HS-27A (cell line): ENCODE measurements at regions not wholly inside any gene's neighbourhood (a gene's known extent, or its start where the extent isn't known, plus 50 kb on each side); places are given as distances from the start of the nearest gene placed in this dataset.

ENCODE experiments used
- DNase-seq: peaks from one replicate; pipeline ENCODE4 v3.0.0-alpha.2; 2012; ENCODE audit warnings: low read depth, missing footprints

DNA sequence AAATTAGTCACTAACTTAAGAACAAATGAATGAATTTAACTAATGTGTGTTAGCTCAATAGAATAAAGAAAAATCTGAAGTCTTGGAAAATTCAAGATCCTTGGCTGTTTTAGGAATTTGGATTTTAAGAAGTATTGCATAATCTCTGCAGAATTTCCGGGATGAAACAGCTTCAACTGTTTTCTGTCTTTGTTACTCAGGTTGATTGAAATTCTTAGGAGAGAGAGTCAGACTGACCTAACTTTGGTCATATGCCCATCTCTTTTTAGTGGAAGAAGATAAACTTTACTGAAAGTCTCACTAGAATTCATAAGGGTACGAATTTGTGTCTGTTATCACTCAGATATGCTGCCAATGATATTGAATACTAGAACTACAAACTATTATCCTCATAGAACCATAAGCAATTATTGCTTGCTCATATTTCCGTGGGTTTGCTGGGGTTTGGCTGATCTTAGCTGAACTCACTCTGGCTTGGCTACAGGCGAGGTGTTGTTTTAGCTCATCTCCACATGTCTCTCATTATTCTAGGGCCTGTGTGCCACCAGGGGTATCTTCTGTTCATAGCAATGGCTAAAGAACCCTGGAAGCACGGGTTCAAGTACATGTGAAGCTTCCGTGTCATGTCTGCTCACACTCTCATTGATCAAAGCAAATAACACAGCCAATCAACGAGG is 257.4 kb upstream of the NOVA1 start:
- DNase-seq: no peak

DNA sequence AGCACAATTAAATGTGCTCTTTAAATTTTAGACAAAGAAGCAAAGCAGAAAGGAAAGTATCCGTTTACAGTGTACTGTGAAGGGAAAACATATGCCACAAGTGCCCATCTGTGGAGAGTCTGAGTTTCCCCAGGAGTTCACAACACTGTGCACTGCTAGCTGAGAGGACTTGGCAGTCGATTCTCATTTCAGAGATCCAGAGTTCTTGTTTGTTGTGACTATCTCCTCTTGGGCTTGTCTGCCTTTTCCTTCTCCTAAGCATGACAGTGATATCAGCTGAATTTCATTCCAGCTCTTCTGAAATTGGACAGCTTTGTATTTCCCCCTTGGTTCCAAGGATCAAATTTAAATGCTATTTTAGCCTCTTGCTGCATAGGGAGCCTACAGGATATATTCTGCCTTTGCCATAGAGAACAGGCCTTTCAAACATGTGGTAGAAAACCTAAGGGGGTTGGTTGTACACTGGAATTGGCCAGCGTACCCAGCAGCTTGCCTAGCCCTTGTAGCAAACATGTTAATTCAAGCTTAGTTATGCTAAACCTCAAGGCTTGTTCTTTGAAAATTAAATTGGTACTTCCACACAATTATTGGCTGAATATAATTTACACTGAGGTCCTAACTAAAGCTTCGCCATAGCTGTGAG is 259.2 kb upstream of the NOVA1 start:
- no peak for DNase-seq

DNA sequence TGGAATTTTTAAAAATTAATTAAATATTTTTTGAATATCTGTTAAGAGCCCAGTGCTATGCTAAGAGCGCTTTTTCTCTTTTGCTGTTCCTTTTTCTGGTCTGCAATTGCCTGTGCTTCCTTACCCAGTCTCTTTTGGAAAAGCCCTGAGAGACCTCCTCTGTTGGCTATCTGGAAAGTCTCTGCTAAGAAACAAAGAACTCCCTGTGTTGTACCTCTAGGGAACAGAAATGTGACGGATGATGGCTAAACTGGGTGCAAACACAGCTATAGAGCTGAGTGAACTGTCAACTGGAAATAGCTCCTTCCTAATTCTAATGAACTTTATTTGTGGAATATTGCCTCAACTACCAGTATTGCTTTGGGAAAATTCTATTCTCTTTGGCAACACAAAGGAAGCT is 261.6 kb upstream of the NOVA1 start:
- DNase-seq: no peak

DNA sequence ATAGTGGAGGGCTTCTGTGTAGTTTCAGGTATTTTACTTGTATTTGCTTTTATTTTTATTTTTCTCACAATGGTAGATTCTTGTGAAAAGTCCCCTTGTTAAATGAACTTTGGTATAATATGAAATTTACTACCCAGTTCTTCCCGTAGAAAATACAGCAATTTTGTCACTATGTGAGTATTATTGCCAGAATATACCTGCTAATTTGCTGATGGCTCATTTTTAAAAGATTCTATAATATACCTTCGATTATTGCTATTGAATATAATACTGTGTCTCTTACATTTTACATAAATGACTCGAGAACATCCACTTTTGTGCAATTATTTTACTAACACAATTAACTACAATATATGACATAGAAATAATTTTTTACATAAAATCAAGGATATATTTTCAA is 262.3 kb upstream of the NOVA1 start:
- DNase-seq: no peak

DNA sequence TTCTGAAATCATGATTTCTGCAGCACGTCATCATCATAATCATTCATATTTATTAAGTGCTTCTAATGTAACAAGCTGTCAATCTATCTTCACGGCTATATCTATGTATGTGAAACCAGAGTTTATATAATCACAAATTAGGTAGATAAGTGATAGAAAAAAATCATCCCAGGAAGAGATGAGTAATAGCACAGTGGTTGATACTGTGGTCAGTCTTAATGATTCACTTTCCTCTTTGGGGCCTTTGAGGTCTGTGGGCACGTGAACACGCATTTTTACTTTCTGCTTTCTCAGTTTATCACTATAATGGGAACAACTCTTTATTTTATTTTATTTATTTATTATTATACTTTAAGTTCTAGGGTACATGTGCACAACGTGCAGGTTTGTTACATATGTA is 265.9 kb upstream of the NOVA1 start:
- no peak for DNase-seq

DNA sequence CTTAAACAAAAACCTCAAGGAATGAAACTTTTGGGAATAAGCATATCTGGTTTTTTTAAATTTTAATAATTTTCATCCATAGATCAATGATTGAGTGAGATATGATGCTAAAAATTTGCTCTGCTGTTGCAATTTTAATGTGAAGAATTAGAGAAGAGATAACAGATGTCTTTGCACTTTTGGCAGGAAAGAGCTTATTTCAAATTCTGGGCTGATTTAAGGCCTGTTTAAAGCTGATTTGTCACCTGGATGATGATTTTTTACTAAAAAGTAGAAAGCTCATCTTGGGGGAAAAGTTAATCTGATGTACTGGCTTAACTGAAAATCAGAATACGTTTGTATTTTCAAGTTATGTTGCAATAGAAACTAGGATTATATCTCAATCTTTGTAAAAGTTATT is 268.9 kb upstream of the NOVA1 start:
- no peak for DNase-seq

DNA sequence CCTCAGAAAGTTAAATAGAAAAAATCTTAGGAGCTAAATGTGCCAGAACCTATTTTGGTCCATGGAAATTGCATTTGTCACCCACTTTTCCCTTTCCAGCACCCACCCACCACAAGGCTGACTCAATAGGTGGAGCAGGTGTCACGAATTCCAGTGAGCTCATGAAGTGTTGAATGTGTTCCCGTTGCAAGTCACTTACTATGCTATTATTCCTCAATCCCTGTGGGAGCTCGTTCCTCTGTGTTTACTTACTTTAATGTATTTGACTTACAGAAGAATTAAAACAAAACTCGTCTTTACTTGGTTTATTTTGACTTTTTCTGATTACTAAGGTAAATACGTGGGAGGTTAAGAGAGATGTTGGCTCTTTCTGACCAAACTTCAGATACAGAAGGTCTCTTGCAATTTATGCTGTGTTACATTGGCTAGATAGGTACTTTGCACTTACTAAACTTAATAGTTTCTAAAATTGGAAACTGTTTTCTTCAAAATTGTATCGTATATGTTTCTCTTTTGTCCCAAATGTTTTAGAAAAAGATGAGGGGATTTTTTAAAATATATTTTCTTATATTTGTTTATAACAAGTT is 269.4 kb upstream of the NOVA1 start:
- DNase-seq: no peak

DNA sequence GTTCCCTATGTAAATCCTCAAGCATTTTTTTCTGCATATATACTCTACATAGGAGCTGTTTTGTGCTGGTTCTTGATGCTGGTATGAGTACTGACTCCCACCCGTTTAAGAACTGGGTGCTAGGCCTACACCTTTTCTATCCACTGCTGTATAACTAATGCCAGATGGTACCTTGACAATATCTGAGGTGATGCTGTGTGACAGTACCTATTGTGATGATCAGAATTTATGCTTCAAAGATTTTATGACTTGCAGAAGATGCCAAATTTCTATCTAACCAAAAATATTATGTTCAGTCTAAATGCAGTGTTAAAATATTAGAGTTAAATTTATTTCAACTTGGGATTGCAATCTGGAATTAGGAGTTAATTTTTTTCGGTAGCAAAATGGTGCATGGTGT is 272.3 kb upstream of the NOVA1 start:
- no peak for DNase-seq

DNA sequence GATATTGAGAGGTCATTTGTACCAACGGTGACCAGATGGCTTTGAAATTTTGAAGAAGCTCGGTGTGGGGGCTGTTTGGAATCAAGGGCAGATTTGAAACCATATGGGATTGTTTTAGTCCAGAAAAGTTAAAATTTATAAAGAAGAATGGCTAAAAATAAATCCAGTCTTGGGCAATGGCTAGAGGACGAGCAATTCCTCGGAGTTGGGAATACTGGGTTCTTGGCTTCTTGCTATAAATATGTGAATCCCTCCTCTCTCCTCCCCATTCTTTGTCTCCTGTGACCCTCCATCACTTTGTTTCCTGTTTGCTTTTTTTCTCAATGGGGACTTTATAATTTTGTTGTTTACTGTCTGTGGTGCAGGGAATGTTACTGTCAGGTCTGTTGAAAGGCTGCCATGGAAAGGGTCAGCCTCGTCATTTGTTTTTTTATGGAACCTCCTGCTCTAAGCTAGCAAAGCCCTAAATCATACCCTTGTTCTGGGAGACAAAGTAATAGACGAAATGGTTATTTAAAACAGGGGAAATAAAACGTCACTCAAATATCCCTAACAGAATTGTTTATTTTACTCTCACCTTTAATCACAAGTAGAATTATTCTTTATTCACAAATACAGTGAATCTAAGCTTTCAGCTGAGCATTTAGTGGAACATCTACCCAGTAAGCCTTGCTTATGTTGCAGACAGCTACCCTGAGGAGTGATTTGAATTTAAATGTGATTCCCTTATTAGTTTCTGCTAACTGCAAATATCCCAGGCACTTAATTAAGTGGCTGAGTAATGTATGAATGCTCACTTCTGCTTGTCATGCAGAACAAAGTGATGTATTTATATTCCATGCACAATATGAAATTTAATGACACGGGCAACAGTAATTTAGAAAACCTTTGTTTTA is 273.1 kb upstream of the NOVA1 start:
- DNase-seq: no peak

DNA sequence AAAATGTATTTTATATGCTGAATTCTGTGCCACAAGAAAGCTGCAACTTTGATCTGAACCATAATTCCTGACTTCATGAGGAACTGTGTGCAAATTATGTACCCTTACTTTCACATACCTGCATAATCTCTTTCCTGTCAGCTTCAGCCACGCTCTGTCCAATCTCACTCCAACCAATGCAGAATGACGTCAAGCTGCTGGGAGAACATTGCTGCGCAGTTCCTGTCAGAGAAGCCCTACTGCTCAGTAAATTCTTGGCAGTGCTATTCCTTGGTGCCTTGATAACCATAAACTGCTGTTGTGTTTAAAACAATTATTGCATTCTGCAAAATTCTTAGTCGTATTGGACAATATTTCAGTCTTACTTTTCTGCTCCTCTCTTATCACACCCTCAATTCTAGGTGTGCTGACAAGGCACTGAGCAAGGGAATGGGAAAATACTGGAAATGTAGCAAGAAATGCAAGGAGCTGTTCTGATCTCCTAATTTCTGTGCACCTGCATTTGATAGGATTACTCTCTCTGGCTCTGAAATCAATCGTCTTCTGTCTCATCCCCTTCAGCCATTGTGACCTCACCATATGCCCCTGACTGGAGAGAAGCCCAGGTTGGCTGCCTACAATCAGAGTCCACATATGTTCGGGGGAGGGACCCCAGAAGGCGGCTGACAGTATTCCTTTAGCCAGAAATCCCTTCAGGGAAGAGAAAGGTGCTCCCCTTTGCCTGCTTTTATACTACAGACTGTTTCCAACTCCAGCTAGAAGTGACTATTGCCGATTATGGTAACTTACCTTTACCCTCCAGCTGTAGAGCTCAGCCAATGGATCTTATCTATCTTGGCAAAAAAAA is 274.9 kb upstream of the NOVA1 start:
- no peak for DNase-seq

DNA sequence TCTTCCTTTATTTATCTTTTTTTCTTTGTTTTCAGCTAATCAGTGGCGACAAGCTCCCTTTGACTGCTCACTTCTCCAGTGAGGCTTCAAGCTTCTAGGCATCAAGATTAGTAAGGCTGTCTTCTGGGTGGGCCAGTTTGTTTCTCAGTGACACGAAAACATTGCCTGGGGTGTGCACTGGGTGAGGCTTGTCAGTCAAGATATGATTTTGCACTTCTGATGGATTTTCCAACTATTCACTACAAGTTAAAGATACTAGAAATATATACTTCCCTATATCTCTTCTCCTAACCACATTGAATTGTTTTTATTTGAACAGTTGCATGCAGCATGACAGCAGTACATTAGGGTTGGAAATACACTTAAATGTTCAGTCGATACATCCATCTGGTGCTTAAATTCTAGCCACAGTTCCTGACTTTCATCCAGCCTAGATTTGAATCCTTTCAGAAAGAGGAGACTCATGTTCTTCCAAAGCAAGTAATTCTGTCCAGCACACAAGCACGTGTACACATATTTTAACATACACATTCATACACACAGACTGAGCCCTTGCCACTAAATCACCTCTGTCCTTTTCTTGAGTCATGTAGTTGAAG is 275.6 kb upstream of the NOVA1 start:
- DNase-seq: no peak

DNA sequence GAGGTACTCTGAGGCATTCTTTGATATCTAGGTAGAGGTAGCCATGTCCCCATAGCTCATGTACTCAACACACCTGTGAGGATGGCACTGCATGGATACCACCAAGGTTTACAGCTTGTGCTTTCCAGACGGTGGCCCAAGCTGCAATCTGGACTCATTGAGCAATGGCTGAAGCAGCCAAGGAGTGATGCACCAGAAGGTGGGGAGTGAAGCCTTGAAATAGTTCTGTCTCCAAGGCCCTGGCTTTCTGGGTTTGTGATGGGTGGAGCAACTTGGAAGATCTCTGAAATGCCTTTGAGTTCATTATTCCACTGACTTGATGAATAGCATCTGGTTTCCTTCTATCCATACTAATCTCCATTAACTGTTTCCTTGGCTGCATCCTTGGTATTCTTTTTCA is 290.0 kb upstream of the NOVA1 start:
- no peak for DNase-seq

DNA sequence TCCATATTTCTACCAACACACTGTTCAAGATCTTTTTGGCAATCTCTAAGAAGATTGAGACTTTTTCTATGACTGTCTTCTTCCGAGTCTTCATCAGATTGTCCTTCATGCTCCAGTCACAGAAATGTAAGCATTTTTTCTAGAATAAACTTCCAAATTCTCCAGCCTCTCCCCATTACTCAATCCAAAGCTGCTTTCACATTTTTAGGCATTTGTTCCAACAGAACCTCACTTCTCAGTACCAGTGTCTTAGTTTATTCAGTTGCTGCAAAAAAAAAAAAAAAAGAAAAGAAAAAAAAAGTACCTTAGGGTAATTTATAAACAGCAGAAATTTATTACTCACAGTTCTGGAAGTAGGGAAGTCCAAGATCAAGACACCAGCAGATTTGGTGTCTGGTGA is 290.8 kb upstream of the NOVA1 start:
- DNase-seq: no peak

DNA sequence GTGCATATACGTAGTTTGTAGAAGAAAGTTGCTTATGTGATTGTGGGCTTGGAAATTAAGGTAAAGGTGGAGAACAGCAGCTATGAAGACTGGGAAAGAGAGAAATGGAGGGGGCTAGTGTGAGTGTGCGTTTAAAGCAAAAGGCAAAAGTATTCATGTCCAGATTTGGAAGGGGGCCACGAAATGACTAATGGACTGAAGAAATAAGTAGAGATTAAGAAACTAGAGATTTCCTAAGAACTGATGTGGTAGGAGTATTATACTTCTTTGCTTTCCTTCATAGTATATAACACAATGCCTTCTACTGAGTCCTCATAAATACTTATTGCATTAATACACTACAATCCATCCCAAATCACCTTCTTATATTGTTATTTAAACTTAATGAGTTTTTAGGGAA is 298.6 kb upstream of the NOVA1 start:
- DNase-seq: no peak

DNA sequence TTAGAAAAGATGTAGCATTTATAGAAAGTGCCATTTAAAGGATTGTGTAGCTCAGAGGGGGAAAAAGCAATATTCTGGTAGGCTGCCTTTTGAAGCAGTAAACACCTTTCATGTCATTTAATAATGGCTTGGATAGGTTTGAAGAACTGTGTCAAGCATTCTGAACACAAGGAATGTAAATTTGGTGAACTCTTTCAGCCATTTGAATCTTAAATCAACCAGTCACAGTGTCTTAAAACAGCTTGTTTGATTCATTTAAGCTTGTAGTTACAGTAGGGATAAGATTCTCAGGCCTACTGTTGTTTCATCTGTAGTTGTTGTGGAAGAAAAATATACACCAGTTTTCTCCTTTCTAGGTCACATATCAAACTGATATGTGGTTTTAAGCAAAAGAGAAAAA is 299.4 kb upstream of the NOVA1 start:
- DNase-seq: no peak

DNA sequence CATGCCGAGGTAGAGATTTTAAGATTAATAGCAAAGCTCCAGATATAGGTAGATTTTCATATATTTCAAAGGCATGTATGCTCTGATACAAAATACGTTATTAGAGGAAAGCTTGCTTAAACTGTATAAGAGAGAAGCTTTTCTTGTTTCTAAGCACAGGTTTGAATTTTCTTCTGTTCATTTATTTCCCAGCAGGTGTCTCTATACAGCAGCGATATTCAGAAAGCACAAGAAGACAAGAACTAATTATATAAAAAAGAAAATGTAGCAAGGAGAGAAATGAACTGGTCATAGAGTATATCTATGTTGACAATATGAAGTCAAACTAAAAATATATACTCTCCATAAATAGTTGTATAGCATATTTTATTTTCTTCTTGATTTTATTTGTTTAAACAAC is 307.4 kb upstream of the NOVA1 start:
- no peak for DNase-seq

DNA sequence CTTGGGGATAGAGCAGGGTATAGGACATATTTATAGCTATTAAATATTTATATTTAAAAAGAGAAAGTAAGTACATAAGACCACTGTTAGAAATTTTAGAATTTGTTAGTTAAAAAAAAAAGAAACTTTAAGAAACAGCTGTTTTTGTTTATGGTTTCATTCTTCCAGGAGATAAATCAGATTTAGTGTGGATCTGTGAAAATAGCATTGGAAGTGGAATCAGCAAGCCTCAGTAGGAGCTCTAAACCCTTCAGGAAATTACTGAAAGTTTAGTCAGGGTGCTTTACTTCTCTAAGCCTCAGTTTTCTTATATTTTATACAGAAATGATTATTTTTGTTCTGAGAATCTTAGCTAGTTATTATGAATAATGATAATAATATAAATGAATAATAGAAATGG is 316.0 kb upstream of the NOVA1 start:
- no peak for DNase-seq

DNA sequence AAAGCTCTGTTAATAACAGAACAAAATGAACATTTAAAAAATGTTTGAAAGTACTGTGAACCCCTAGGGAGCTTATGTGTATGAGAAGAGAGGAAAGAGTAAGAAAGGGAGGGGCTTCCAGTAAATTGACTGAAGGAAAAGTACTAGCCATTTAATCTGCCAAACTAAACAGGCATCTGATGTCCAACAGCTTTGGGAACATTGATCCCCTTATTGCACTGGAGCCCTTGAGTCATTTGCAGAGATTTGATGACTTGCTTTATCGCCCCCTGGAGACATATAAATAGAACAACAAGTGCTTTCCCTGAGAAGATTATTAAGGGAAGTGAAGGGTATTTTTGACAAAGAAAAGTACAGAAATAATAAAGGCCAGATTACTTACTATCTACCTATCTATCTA is 319.3 kb upstream of the NOVA1 start:
- DNase-seq: no peak

DNA sequence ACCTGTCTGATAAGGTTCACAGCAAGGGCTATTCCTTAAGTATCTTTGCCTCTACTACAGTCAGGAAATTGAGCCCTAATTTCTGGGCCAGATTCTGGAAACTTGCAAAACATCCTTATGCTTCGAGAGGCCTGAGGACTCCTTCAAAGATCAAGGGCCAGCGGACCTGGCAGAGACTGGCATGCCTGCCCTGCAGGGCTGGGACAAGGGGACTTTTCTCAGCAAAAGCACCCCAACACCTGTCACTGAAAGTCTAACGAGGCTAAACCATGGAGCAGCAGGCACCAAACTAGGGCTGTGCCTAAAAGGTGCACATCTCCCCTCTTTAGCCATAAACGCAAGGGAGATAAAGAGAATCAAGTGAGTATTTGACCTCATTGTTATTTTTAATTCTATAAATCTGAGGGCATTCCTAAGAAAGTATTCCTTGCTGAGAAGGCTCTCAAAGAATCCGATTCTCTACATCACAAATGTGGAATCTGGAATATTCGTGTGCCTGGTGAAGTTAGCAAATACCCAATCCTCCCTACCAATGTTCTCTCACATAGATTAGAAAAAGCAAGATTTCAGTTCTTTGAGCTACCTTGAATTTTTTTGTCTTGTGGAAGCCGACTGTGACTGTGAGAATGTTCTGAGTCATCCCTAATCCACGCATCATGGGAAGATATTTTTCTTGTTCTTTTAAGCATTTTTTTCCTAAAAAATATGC is 328.2 kb upstream of the NOVA1 start:
- no peak for DNase-seq

DNA sequence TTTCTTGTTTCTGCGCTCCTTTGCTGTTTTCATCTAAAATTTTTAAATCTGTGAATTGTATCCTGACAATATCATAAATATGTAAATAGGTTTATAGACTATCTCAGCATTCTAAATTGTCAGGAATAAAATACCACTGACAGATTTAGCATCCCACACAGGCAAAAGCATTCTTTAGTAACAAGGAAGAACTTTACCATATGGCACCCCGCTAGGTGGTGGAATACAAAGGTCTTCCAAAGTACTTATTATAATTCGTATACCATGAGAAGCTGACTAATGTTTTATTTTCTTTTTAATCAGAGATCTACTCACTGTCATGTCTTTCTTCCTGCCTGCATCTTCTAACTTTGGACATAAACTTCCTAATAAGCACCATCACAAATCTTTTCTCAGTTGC is 328.8 kb upstream of the NOVA1 start:
- DNase-seq: no peak

DNA sequence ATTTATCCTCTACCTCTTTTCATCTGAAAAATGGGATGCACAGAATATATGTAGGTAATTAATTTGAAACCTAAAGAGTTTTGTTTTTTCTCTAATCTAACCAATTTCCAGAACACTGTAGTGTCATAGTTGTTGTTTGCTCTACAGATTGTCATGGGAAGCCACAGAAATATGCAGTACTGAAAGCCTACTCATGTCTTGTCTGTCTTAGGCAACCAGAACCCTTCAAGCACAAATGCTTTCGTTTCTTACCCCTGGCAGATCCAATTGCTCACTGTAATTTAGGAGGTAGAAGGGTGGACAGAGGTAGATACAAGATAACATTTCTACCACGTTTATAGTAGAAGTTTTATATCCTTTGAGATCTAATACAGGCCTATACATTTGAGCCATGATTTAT is 330.2 kb upstream of the NOVA1 start:
- no peak for DNase-seq
